RWPE2 (cell line): ENCODE measurements at regions not wholly inside any gene's neighbourhood (a gene's known extent, or its start where the extent isn't known, plus 50 kb on each side); places are given as distances from the start of the nearest gene placed in this dataset.
A peak's percentile ranks its signal among the peaks of the same experiment; 100 is the strongest.

ENCODE experiments used
- ATAC-seq: fragments of 200-7000 bp; cut with Tn5 transposase; 3 replicates; pipeline ENCODE4 v1.9.1; 2021; ENCODE audit warnings: low read depth
- DNase-seq: peaks from one replicate; pipeline ENCODE4 v3.0.0-alpha.2; 2020; ENCODE audit warnings: low spot score
- H3K27ac ChIP-seq: fragments of 450-650 bp; 2 replicates; pipeline ENCODE4 v1.5.1; 2017; ENCODE audit warnings: mild to moderate bottlenecking; ENCODE audit not compliant: poor library complexity, severe bottlenecking
- H3K27me3 ChIP-seq: fragments of 250-450 bp; sonication (Bioruptor Pico); 2 replicates; pipeline ENCODE4 v1.5.1; 2021; ENCODE audit warnings: mild to moderate bottlenecking, moderate library complexity; ENCODE audit not compliant: insufficient read depth, poor library complexity, severe bottlenecking
- H3K36me3 ChIP-seq: fragments of 250-450 bp; sonication (Bioruptor Pico); 2 replicates; pipeline ENCODE4 v1.5.1; 2020; ENCODE audit warnings: low read depth, mild to moderate bottlenecking, moderate library complexity
- H3K4me1 ChIP-seq: fragments of 250-450 bp; sonication (Bioruptor Pico); 2 replicates; pipeline ENCODE4 v1.5.1; 2021; ENCODE audit warnings: mild to moderate bottlenecking, moderate library complexity; ENCODE audit not compliant: insufficient read depth, poor library complexity, severe bottlenecking
- H3K4me3 ChIP-seq: fragments of 250-450 bp; sonication (Bioruptor Pico); 2 replicates; pipeline ENCODE4 v1.5.1; 2021; ENCODE audit warnings: mild to moderate bottlenecking, moderate library complexity; ENCODE audit not compliant: severe bottlenecking
- H3K9me3 ChIP-seq: fragments of 250-450 bp; sonication (Bioruptor Pico); 2 replicates; pipeline ENCODE4 v1.5.1; 2021; ENCODE audit warnings: mild to moderate bottlenecking, moderate library complexity; ENCODE audit not compliant: severe bottlenecking
- TF ChIP-seq, protein P1 (sequence below): fragments of 450-650 bp; IDR thresholded peaks from one replicate; pipeline ENCODE4 v1.5.1; 2017; ENCODE audit warnings: mild to moderate bottlenecking, moderate library complexity; ENCODE audit not compliant: poor library complexity, severe bottlenecking

DNA sequence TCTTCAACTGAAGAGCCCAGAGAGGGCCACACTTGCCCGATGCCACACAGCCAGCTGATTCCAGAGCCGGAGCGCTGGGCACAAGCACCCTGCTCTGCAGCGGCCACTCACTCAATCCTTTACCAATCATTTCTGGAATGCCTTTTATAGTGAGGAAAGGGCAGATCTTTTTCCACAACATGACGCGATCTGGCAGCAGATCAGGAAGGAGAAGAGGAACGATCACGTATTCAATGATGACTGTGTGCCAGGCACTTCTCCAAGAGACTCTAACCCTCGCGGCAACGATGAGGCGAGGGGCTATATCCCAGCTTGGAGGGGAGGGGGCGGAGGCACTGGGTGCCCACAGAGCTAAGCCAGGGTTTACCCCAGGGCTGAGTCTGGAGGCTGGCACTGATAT, 56.3 kb upstream of the TCF20 start:
- DNase-seq (no peak), ATAC-seq (no peak)
- Histone ChIP-seq H3K4me1 (peaks cover 5% of the 10 kb centered on the region), H3K4me3 (no peak overlapping the region), H3K36me3 (no peaks in the 10 kb centered on the region), H3K9me3 (no peaks in the 10 kb centered on the region), H3K27ac (no peak overlapping the region), H3K27me3 (no peaks in the 10 kb centered on the region)
- TF ChIP-seq, protein P1, sequence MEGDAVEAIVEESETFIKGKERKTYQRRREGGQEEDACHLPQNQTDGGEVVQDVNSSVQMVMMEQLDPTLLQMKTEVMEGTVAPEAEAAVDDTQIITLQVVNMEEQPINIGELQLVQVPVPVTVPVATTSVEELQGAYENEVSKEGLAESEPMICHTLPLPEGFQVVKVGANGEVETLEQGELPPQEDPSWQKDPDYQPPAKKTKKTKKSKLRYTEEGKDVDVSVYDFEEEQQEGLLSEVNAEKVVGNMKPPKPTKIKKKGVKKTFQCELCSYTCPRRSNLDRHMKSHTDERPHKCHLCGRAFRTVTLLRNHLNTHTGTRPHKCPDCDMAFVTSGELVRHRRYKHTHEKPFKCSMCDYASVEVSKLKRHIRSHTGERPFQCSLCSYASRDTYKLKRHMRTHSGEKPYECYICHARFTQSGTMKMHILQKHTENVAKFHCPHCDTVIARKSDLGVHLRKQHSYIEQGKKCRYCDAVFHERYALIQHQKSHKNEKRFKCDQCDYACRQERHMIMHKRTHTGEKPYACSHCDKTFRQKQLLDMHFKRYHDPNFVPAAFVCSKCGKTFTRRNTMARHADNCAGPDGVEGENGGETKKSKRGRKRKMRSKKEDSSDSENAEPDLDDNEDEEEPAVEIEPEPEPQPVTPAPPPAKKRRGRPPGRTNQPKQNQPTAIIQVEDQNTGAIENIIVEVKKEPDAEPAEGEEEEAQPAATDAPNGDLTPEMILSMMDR = no peak

DNA sequence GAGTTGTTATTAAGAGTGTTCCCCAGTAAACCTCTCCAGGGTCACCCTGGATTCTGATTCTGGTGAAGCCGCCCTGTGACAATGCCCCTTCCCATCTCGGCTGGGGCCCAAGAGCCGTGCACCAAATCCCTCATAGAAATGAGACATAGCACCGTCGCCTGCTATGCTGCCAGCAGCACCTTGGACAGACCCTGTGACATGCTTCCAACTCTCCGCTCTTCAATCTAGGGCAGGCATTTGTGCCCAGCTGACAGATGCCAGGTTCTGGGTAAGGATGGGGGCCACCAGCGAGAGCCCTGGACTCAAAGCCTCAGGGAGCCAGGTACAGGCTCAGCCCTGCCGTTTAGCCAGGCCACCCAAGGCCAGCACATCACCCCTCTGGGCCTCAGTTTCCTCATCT, 55.8 kb upstream of the TCF20 start:
- Histone ChIP-seq H3K27me3 (no peaks in the 10 kb centered on the region), H3K4me3 (no peak overlapping the region), H3K36me3 (no peaks in the 10 kb centered on the region), H3K9me3 (no peaks in the 10 kb centered on the region), H3K27ac (no peak overlapping the region), H3K4me1 (peaks cover 7% of the 10 kb centered on the region)
- ATAC-seq (no peak), DNase-seq (no peak)
- TF ChIP-seq, protein P1 = no peak

DNA sequence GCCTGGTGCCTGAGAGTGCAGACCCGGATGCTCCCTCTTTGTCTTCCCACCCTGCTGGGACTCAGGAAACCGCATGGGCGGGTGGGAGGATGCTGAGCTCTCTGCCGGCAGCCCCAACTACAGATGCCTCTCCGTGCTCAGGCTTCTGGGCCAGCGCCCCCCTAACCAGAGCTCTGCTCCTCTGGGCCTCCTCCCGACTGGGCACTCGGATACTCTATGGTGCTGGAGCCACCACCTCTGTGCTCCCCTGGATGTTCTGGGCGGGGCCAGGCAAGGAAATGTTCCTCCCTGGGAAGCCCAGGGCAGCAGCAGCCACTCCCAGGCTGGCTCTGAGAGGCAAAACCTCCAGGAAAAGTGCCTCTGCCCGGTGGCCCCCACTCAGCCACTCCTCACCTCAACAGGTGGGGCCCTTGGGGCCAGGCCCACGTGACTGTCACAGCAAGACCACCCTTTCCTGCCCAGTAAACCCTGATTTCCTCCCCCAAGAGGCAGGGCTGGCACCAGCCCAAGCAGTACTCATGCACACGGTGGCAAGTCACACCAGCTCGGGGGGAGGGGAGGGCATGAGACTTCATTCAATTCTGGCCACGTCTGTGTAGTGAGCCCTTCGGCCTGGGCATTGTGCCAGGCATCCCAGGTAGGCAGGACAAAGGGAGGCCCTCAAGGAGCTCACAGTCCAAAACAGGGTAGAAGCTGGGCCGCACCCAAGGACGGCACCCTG, 54.7 kb upstream of the TCF20 start:
- no peaks in the 10 kb centered on the region for H3K9me3 ChIP-seq
- H3K36me3 ChIP-seq = no peaks in the 10 kb centered on the region
- H3K4me3 ChIP-seq = no peak overlapping the region
- H3K27me3 ChIP-seq = no peaks in the 10 kb centered on the region
- H3K4me1 ChIP-seq = peaks cover 7% of the 10 kb centered on the region
- ATAC-seq (peak; percentile 28; the same call in 1 of the 3 replicates), DNase-seq (no peak)
- no peak overlapping the region for H3K27ac ChIP-seq
- TF ChIP-seq, protein P1 = no peak

DNA sequence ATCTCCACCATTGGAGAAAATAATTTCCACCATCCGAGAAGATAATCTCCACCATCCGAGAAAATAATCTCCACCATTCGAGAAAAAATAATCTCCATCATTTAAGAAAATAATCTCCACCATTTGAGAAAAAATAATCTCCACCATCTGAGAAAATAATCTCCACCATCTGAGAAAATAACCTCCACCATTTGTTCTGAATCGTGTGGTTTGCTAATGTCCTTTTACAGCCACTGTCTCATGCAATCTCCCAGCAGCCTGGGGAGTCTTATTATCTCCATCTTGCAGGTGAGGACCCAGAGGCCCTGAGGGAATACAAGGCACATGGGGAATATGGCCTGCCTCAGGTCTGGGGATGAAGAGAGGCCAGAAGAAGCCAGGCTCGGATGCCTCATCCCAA, 54.1 kb upstream of the TCF20 start:
- no peak overlapping the region for H3K27ac ChIP-seq
- H3K4me1 ChIP-seq = peaks cover 7% of the 10 kb centered on the region
- ATAC-seq (no peak), DNase-seq (no peak)
- no peaks in the 10 kb centered on the region for H3K36me3 ChIP-seq
- no peaks in the 10 kb centered on the region for H3K9me3 ChIP-seq
- TF ChIP-seq, protein P1 = no peak
- no peak overlapping the region for H3K4me3 ChIP-seq
- no peaks in the 10 kb centered on the region for H3K27me3 ChIP-seq

DNA sequence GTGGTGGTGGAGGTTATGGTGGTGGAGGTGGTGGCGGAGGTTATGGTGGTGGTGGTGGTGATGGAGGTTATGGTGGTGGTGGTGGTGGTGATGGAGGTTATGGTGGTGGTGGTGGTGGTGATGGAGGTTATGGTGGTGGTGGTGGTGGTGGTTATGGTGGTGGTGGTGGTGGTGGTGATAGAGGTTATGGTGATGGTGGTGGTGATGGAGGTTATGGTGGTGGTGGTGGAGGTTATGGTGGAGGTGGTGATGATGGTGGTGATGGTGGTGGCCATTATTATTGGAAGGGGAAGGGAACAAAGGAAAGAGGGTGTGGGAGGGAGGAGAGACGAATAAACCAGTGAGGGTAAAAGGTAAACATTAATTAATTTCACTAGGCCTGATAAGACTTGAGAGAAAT, 53.5 kb upstream of the TCF20 start:
- ATAC-seq (no peak), DNase-seq (no peak)
- Histone ChIP-seq H3K9me3 (no peaks in the 10 kb centered on the region), H3K27me3 (no peaks in the 10 kb centered on the region), H3K27ac (no peak overlapping the region), H3K4me1 (peaks cover 7% of the 10 kb centered on the region), H3K36me3 (no peaks in the 10 kb centered on the region), H3K4me3 (no peak overlapping the region)
- TF ChIP-seq, protein P1 = no peak
